Suprapubic skin (tissue), 4 donors: ENCODE measurements at regions not wholly inside any gene's neighbourhood (a gene's known extent, or its start where the extent isn't known, plus 50 kb on each side); places are given as distances from the start of the nearest gene placed in this dataset.
A peak's percentile ranks its signal among the peaks of the same experiment; 100 is the strongest.

Source experiments
- DNase-seq, 2 donors: peaks; one replicate each; pipeline ENCODE4 v3.0.0-alpha.2; 2019; ENCODE audit warnings: low spot score in 2 of 2
- H3K27ac ChIP-seq: fragments of 200-600 bp; sonication (generic); one replicate; pipeline ENCODE4 v1.5.1; 2019
- H3K27me3 ChIP-seq: fragments of 200-600 bp; sonication (generic); one replicate; pipeline ENCODE4 v1.5.1; 2019
- H3K36me3 ChIP-seq: fragments of 200-600 bp; sonication (generic); one replicate; pipeline ENCODE4 v1.5.1; 2019
- H3K4me1 ChIP-seq: fragments of 200-600 bp; sonication (generic); one replicate; pipeline ENCODE4 v1.5.1; 2019
- H3K4me3 ChIP-seq: fragments of 200-600 bp; sonication (generic); one replicate; pipeline ENCODE4 v1.5.1; 2019; ENCODE audit warnings: mild to moderate bottlenecking
- H3K9me3 ChIP-seq: fragments of 200-600 bp; sonication (generic); one replicate; pipeline ENCODE4 v1.5.1; 2019
- CTCF ChIP-seq, 2 donors: fragments of 200-600 bp in 1 of 2; fragments of 450-650 bp in 1 of 2; sonication (generic) in 1 of 2; IDR thresholded peaks; one replicate each; pipeline ENCODE4 v1.5.1; 2016 to 2019; ENCODE audit warnings: antibody characterized with exemption in 2 of 2, mild to moderate bottlenecking in 1 of 2, moderate library complexity in 1 of 2
- EP300 ChIP-seq: sonication (generic); formaldehyde crosslinking; IDR thresholded peaks from one replicate; pipeline ENCODE4 v1.6.1; 2017; ENCODE audit warnings: antibody characterized with exemption
- POLR2A ChIP-seq, 2 donors: fragments of 450-650 bp; IDR thresholded peaks; one replicate each; pipeline ENCODE4 v1.6.1; 2017; ENCODE audit warnings: antibody characterized with exemption in 2 of 2, mild to moderate bottlenecking in 2 of 2, moderate library complexity in 2 of 2
- POLR2AphosphoS5 ChIP-seq, 3 donors: sonication (generic); formaldehyde crosslinking; IDR thresholded peaks; one replicate each; pipeline ENCODE4 v1.6.1; 2017; ENCODE audit warnings: antibody characterized with exemption in 3 of 3
- WGBS: methylation state at CpG from one replicate; pipeline ENCODE4 v1.1.5; 2018; 5-methylcytosine and 5-hydroxymethylcytosine counted together

- no peak overlapping the region for H3K27ac ChIP-seq
- peaks cover 10% of the 10 kb centered on the region for H3K4me1 ChIP-seq
- TF ChIP-seq POLR2AphosphoS5 (IDR thresholded peaks at IDR 0.05) (no peak), EP300 (no peak), POLR2A (IDR thresholded peaks at IDR 0.05) (no peak), CTCF (IDR thresholded peaks at IDR 0.05) (no peak)
- H3K9me3 ChIP-seq = no peaks in the 10 kb centered on the region
- peak in 1 of 2 donors; percentile 89 for DNase-seq
- peaks cover 22% of the 10 kb centered on the region for H3K36me3 ChIP-seq
- peak overlapping the region; percentile 82 for H3K4me3 ChIP-seq
- no peaks in the 10 kb centered on the region for H3K27me3 ChIP-seq
- 18% methylated on average over 5 of the region's 8 CpGs for WGBS
Measured at GRCh38 chr16:31700200-31700529, 172.5 kb downstream of the AHSP start.

- Histone ChIP-seq H3K4me3 (peak overlapping the region; percentile 82), H3K27ac (peak overlapping the region; percentile 35), H3K4me1 (peaks cover 10% of the 10 kb centered on the region), H3K27me3 (no peaks in the 10 kb centered on the region), H3K36me3 (peaks cover 28% of the 10 kb centered on the region), H3K9me3 (no peaks in the 10 kb centered on the region)
- peak in 1 of 2 donors; percentile 79 for DNase-seq
- TF ChIP-seq POLR2AphosphoS5 (IDR thresholded peaks at IDR 0.05) = no peak
- 1% methylated on average over 26 of the region's 56 CpGs for WGBS
Measured at GRCh38 chr16:31700530-31701388, 172.8 kb upstream of the ZNF267 start.

GRCh38 chr16:31701734-31702133, 171.9 kb upstream of the ZNF267 start:
- peaks cover 10% of the 10 kb centered on the region for H3K4me1 ChIP-seq
- no peaks in the 10 kb centered on the region for H3K27me3 ChIP-seq
- no peak for DNase-seq
- H3K9me3 ChIP-seq = no peaks in the 10 kb centered on the region
- H3K4me3 ChIP-seq = no peak overlapping the region
- TF ChIP-seq POLR2A (IDR thresholded peaks at IDR 0.05) = no peak
- TF ChIP-seq POLR2AphosphoS5 (IDR thresholded peaks at IDR 0.05) = no peak
- TF ChIP-seq EP300 = no peak
- no peak for TF ChIP-seq CTCF (IDR thresholded peaks at IDR 0.05)
- H3K27ac ChIP-seq = no peak overlapping the region
- peaks cover 38% of the 10 kb centered on the region for H3K36me3 ChIP-seq
- WGBS = 54% methylated on average over 3 of the region's 3 CpGs

GRCh38 chr16:31702796-31703195, 170.8 kb upstream of the ZNF267 start:
- H3K36me3 ChIP-seq = peaks cover 48% of the 10 kb centered on the region

GRCh38 chr16:31703526-31704128, 170.0 kb upstream of the ZNF267 start:
- no peak for DNase-seq
- no peak for TF ChIP-seq POLR2AphosphoS5 (IDR thresholded peaks at IDR 0.05)
- no peak for TF ChIP-seq POLR2A (IDR thresholded peaks at IDR 0.05)
- no peak for TF ChIP-seq CTCF (IDR thresholded peaks at IDR 0.05)
- no peak for TF ChIP-seq EP300
- peaks cover 57% of the 10 kb centered on the region for H3K36me3 ChIP-seq
- H3K27me3 ChIP-seq = no peaks in the 10 kb centered on the region
- H3K9me3 ChIP-seq = no peaks in the 10 kb centered on the region
- H3K4me1 ChIP-seq = peaks cover 10% of the 10 kb centered on the region
- H3K27ac ChIP-seq = no peak overlapping the region
- H3K4me3 ChIP-seq = no peak overlapping the region
- 72% methylated on average over 3 of the region's 5 CpGs for WGBS

More at GRCh38 chr16:31702796-31703195, 170.8 kb upstream of the ZNF267 start:
- Histone ChIP-seq H3K27ac (no peak overlapping the region), H3K4me1 (peaks cover 10% of the 10 kb centered on the region), H3K4me3 (no peak overlapping the region), H3K9me3 (no peaks in the 10 kb centered on the region), H3K27me3 (no peaks in the 10 kb centered on the region)
- WGBS = 100% methylated on average over 3 of the region's 5 CpGs
- TF ChIP-seq POLR2A (IDR thresholded peaks at IDR 0.05) = no peak
- TF ChIP-seq EP300 = no peak
- no peak for TF ChIP-seq CTCF (IDR thresholded peaks at IDR 0.05)
- TF ChIP-seq POLR2AphosphoS5 (IDR thresholded peaks at IDR 0.05) = no peak
- DNase-seq = no peak
